IPS DF 6.9 (cell line): ENCODE measurements at regions not wholly inside any gene's neighbourhood (a gene's known extent, or its start where the extent isn't known, plus 50 kb on each side); places are given as distances from the start of the nearest gene placed in this dataset.
"Not testable (repeated sequence)": the region's sequence is repeated elsewhere in the genome, so short reads cannot be mapped to it uniquely, and the experiment has no call there.

ENCODE experiments used
- DNase-seq: peaks from one replicate; pipeline ENCODE4 v3.0.0-alpha.2; 2013; ENCODE audit warnings: low read depth, low spot score
- H3K27ac ChIP-seq: one replicate; pipeline ENCODE4 v1.5.1; 2013; ENCODE audit warnings: low read length, control low read depth
- H3K27me3 ChIP-seq: 2 replicates; pipeline ENCODE4 v1.6.1; 2013; ENCODE audit warnings: mild to moderate bottlenecking, low read length; ENCODE audit not compliant: control insufficient read depth, insufficient read depth
- H3K36me3 ChIP-seq: 2 replicates; pipeline ENCODE4 v1.6.1; 2013; ENCODE audit warnings: low read length; ENCODE audit not compliant: control insufficient read depth, insufficient read depth
- H3K4me1 ChIP-seq: 2 replicates; pipeline ENCODE4 v1.6.1; 2013; ENCODE audit warnings: low read length; ENCODE audit not compliant: control insufficient read depth, insufficient read depth
- H3K4me3 ChIP-seq: 2 replicates; pipeline ENCODE4 v1.5.1; 2013; ENCODE audit warnings: mild to moderate bottlenecking, low read length
- H3K9me3 ChIP-seq: 2 replicates; pipeline ENCODE4 v1.6.1; 2013; ENCODE audit warnings: low read length, inconsistent platforms; ENCODE audit not compliant: control insufficient read depth, insufficient read depth
- WGBS: extraction: QIAGEN DNeasy Blood & Tissue Kit; methylation state at CpG from one replicate; pipeline ENCODE4 v1.1.7; 2013; ENCODE audit warnings: mixed read lengths, missing lambda C conversion rate; ENCODE audit not compliant: insufficient read length, insufficient coverage; 5-methylcytosine and 5-hydroxymethylcytosine counted together

GRCh38 chr7:46929359-46929758, 652.6 kb downstream of the TNS3 start:
- DNase-seq, result no peak
- H3K4me1 ChIP-seq, result no peaks in the 10 kb centered on the region
- no peak overlapping the region for H3K27ac ChIP-seq
- H3K9me3 ChIP-seq, result no peaks in the 10 kb centered on the region
- no peaks in the 10 kb centered on the region for H3K36me3 ChIP-seq
- H3K4me3 ChIP-seq, result no peak overlapping the region
- no peaks in the 10 kb centered on the region for H3K27me3 ChIP-seq

GRCh38 chr7:46928719-46929118, 653.2 kb downstream of the TNS3 start:
- no peaks in the 10 kb centered on the region for H3K27me3 ChIP-seq
- no peak for DNase-seq
- H3K36me3 ChIP-seq, result no peaks in the 10 kb centered on the region
- no CpG with 5 or more reads among the region's 4 CpGs for WGBS
- H3K9me3 ChIP-seq, result no peaks in the 10 kb centered on the region
- H3K27ac ChIP-seq, result no peak overlapping the region
- no peaks in the 10 kb centered on the region for H3K4me1 ChIP-seq
- H3K4me3 ChIP-seq, result no peak overlapping the region

- no peaks in the 10 kb centered on the region for H3K9me3 ChIP-seq
Measured at GRCh38 chr7:46927131-46927810, 654.6 kb downstream of the TNS3 start.

GRCh38 chr7:46916581-46916980, 665.3 kb downstream of the TNS3 start:
- Histone ChIP-seq H3K9me3 (no peaks in the 10 kb centered on the region), H3K27me3 (no peaks in the 10 kb centered on the region), H3K36me3 (no peaks in the 10 kb centered on the region), H3K4me3 (no peak overlapping the region), H3K4me1 (no peaks in the 10 kb centered on the region), H3K27ac (no peak overlapping the region)
- WGBS, result no CpG with 5 or more reads among the region's 2 CpGs
- DNase-seq, result no peak

More at GRCh38 chr7:46927131-46927810, 654.6 kb downstream of the TNS3 start:
- Histone ChIP-seq H3K36me3 (no peaks in the 10 kb centered on the region), H3K27ac (no peak overlapping the region), H3K4me1 (no peaks in the 10 kb centered on the region), H3K27me3 (no peaks in the 10 kb centered on the region), H3K4me3 (no peak overlapping the region)
- WGBS, result no CpG with 5 or more reads among the region's 4 CpGs
- no peak for DNase-seq

- H3K4me3 ChIP-seq, result no peak overlapping the region
- H3K36me3 ChIP-seq, result no peaks in the 10 kb centered on the region
- no peaks in the 10 kb centered on the region for H3K27me3 ChIP-seq
- no peaks in the 10 kb centered on the region for H3K9me3 ChIP-seq
- no peaks in the 10 kb centered on the region for H3K4me1 ChIP-seq
- H3K27ac ChIP-seq, result no peak overlapping the region
- no peak for DNase-seq
- WGBS, result no CpG with 5 or more reads among the region's 2 CpGs
Measured at GRCh38 chr7:46912692-46913091, 669.2 kb downstream of the TNS3 start.

GRCh38 chr7:46909601-46910051, 672.3 kb downstream of the TNS3 start:
- Histone ChIP-seq H3K4me3 (no peak overlapping the region), H3K27ac (no peak overlapping the region), H3K9me3 (no peaks in the 10 kb centered on the region), H3K27me3 (no peaks in the 10 kb centered on the region), H3K4me1 (no peaks in the 10 kb centered on the region), H3K36me3 (no peaks in the 10 kb centered on the region)
- no peak for DNase-seq
- no CpG with 5 or more reads among the region's 7 CpGs for WGBS

GRCh38 chr7:46908770-46909169, 673.1 kb downstream of the TNS3 start:
- no peak overlapping the region for H3K4me3 ChIP-seq
- H3K27me3 ChIP-seq, result no peaks in the 10 kb centered on the region
- no peak overlapping the region for H3K27ac ChIP-seq
- no peaks in the 10 kb centered on the region for H3K36me3 ChIP-seq
- no peak for DNase-seq
- H3K4me1 ChIP-seq, result no peaks in the 10 kb centered on the region
- H3K9me3 ChIP-seq, result no peaks in the 10 kb centered on the region
- no CpG with 5 or more reads among the region's 1 CpG for WGBS

- H3K4me3 ChIP-seq, H3K9me3 ChIP-seq, H3K27me3 ChIP-seq, H3K27ac ChIP-seq, H3K36me3 ChIP-seq, H3K4me1 ChIP-seq, DNase-seq: not testable (repeated sequence)
- no CpG with 5 or more reads among the region's 1 CpG for WGBS
Measured at GRCh38 chr7:46904523-46904922, 677.4 kb downstream of the TNS3 start.

- no CpG with 5 or more reads among the region's 2 CpGs for WGBS
- Histone ChIP-seq H3K4me3 (no peak overlapping the region), H3K4me1 (no peaks in the 10 kb centered on the region), H3K27ac (no peak overlapping the region), H3K27me3 (no peaks in the 10 kb centered on the region), H3K36me3 (no peaks in the 10 kb centered on the region), H3K9me3 (no peaks in the 10 kb centered on the region)
- DNase-seq, result no peak
Measured at GRCh38 chr7:46902463-46902862, 679.4 kb downstream of the TNS3 start.

- no peak overlapping the region for H3K27ac ChIP-seq
- no peaks in the 10 kb centered on the region for H3K36me3 ChIP-seq
- no peak for DNase-seq
- H3K27me3 ChIP-seq, result no peaks in the 10 kb centered on the region
- H3K4me3 ChIP-seq, result no peak overlapping the region
- H3K4me1 ChIP-seq, result no peaks in the 10 kb centered on the region
- no CpG with 5 or more reads among the region's 6 CpGs for WGBS
- no peaks in the 10 kb centered on the region for H3K9me3 ChIP-seq
Measured at GRCh38 chr7:46900312-46901263, 681.3 kb downstream of the TNS3 start.
